ENCODE measurements at regions not wholly inside any gene's neighbourhood (a gene's known extent, or its start where the extent isn't known, plus 50 kb on each side); places are given as distances from the start of the nearest gene placed in this dataset.

- no peak for DNase-seq
- in situ Hi-C loops (cut with MboI; ENCODE audit: low pct_unique_long_range_greater_than_20kb, low sequenced_read_pairs), result no loop called here
Measured at GRCh38 chr5:167649471-167649870, 642.0 kb upstream of the WWC1 start.

GRCh38 chr5:167652690-167653089 lies 638.8 kb upstream of the WWC1 start:
- in situ Hi-C loops (cut with MboI; ENCODE audit: low pct_unique_long_range_greater_than_20kb, low sequenced_read_pairs), result no loop called here

GRCh38 chr5:167653645-167654106 lies 637.8 kb upstream of the WWC1 start:
- DNase-seq, result no peak
- in situ Hi-C loops (cut with MboI; ENCODE audit: low pct_unique_long_range_greater_than_20kb, low sequenced_read_pairs), result no loop called here

More at GRCh38 chr5:167652690-167653089, 638.8 kb upstream of the WWC1 start:
- no peak for DNase-seq

- no peak for DNase-seq
- in situ Hi-C loops (cut with MboI; ENCODE audit: low pct_unique_long_range_greater_than_20kb, low sequenced_read_pairs), result no loop called here
Measured at GRCh38 chr5:167657016-167657415, 634.4 kb upstream of the WWC1 start.

GRCh38 chr5:167658889-167659288 lies 632.6 kb upstream of the WWC1 start:
- no peak for DNase-seq
- in situ Hi-C loops (cut with MboI; ENCODE audit: low pct_unique_long_range_greater_than_20kb, low sequenced_read_pairs), result no loop called here

- in situ Hi-C loops (cut with MboI; ENCODE audit: low pct_unique_long_range_greater_than_20kb, low sequenced_read_pairs), result no loop called here
- no peak for DNase-seq
Measured at GRCh38 chr5:167661605-167662004, 629.8 kb upstream of the WWC1 start.

GRCh38 chr5:167664222-167664804 lies 627.1 kb upstream of the WWC1 start:
- in situ Hi-C loops (cut with MboI; ENCODE audit: low pct_unique_long_range_greater_than_20kb, low sequenced_read_pairs), result no loop called here
- no peak for DNase-seq

GRCh38 chr5:167665841-167666375 lies 625.5 kb upstream of the WWC1 start:
- DNase-seq, result no peak
- in situ Hi-C loops (cut with MboI; ENCODE audit: low pct_unique_long_range_greater_than_20kb, low sequenced_read_pairs), result no loop called here

GRCh38 chr5:167671176-167671575 lies 620.3 kb upstream of the WWC1 start:
- no peak for DNase-seq
- in situ Hi-C loops (cut with MboI; ENCODE audit: low pct_unique_long_range_greater_than_20kb, low sequenced_read_pairs), result no loop called here

GRCh38 chr5:167673942-167674341 lies 617.5 kb upstream of the WWC1 start:
- in situ Hi-C loops (cut with MboI; ENCODE audit: low pct_unique_long_range_greater_than_20kb, low sequenced_read_pairs), result no loop called here
- DNase-seq, result no peak

GRCh38 chr5:167678481-167678880 lies 613.0 kb upstream of the WWC1 start:
- DNase-seq, result no peak
- in situ Hi-C loops (cut with MboI; ENCODE audit: low pct_unique_long_range_greater_than_20kb, low sequenced_read_pairs), result no loop called here

GRCh38 chr5:167684251-167684650 lies 607.2 kb upstream of the WWC1 start:
- DNase-seq, result no peak
- in situ Hi-C loops (cut with MboI; ENCODE audit: low pct_unique_long_range_greater_than_20kb, low sequenced_read_pairs), result no loop called here

- in situ Hi-C loops (cut with MboI; ENCODE audit: low pct_unique_long_range_greater_than_20kb, low sequenced_read_pairs), result no loop called here
- no peak for DNase-seq
Measured at GRCh38 chr5:167688341-167689130, 602.9 kb upstream of the WWC1 start.

GRCh38 chr5:167694325-167695147 lies 596.9 kb upstream of the WWC1 start:
- in situ Hi-C loops (cut with MboI; ENCODE audit: low pct_unique_long_range_greater_than_20kb, low sequenced_read_pairs), result no loop called here

GRCh38 chr5:167696558-167697314 lies 594.7 kb upstream of the WWC1 start:
- DNase-seq, result no peak
- in situ Hi-C loops (cut with MboI; ENCODE audit: low pct_unique_long_range_greater_than_20kb, low sequenced_read_pairs), result no loop called here

More at GRCh38 chr5:167694325-167695147, 596.9 kb upstream of the WWC1 start:
- no peak for DNase-seq

GRCh38 chr5:167699432-167699831 lies 592.0 kb upstream of the WWC1 start:
- in situ Hi-C loops (cut with MboI; ENCODE audit: low pct_unique_long_range_greater_than_20kb, low sequenced_read_pairs), result no loop called here
- DNase-seq, result no peak

GRCh38 chr5:167701051-167701450 lies 590.4 kb upstream of the WWC1 start:
- in situ Hi-C loops (cut with MboI; ENCODE audit: low pct_unique_long_range_greater_than_20kb, low sequenced_read_pairs), result no loop called here
- no peak for DNase-seq

- no peak for DNase-seq
- in situ Hi-C loops (cut with MboI; ENCODE audit: low pct_unique_long_range_greater_than_20kb, low sequenced_read_pairs), result no loop called here
Measured at GRCh38 chr5:167702014-167702413, 589.4 kb upstream of the WWC1 start.

- DNase-seq, result no peak
- in situ Hi-C loops (cut with MboI; ENCODE audit: low pct_unique_long_range_greater_than_20kb, low sequenced_read_pairs), result no loop called here
Measured at GRCh38 chr5:167708449-167708848, 583.0 kb upstream of the WWC1 start.

Data from KBM-7 (cell line).